Hepatocyte (in vitro differentiated cells): ENCODE measurements at regions not wholly inside any gene's neighbourhood (a gene's known extent, or its start where the extent isn't known, plus 50 kb on each side); places are given as distances from the start of the nearest gene placed in this dataset.

Source experiments
- EZH2 ChIP-seq: fragments of 200-600 bp; sonication (generic); IDR thresholded peaks from 2 replicates; pipeline ENCODE4 v1.6.1; 2016; ENCODE audit warnings: antibody characterized with exemption, mild to moderate bottlenecking, borderline replicate concordance
- TF ChIP-seq, protein P1 (sequence below): fragments of 200-600 bp; sonication (generic); IDR thresholded peaks from 2 replicates; pipeline ENCODE4 v1.5.1; 2016; ENCODE audit warnings: antibody characterized with exemption, mild to moderate bottlenecking; ENCODE audit not compliant: poor library complexity

GRCh38 chr9:99638971-99639370 lies 182.7 kb upstream of the NR4A3 start:
- TF ChIP-seq, protein P1, sequence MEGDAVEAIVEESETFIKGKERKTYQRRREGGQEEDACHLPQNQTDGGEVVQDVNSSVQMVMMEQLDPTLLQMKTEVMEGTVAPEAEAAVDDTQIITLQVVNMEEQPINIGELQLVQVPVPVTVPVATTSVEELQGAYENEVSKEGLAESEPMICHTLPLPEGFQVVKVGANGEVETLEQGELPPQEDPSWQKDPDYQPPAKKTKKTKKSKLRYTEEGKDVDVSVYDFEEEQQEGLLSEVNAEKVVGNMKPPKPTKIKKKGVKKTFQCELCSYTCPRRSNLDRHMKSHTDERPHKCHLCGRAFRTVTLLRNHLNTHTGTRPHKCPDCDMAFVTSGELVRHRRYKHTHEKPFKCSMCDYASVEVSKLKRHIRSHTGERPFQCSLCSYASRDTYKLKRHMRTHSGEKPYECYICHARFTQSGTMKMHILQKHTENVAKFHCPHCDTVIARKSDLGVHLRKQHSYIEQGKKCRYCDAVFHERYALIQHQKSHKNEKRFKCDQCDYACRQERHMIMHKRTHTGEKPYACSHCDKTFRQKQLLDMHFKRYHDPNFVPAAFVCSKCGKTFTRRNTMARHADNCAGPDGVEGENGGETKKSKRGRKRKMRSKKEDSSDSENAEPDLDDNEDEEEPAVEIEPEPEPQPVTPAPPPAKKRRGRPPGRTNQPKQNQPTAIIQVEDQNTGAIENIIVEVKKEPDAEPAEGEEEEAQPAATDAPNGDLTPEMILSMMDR = no peak
- TF ChIP-seq EZH2 = no peak
